GM10266 (cell line): ENCODE measurements at regions not wholly inside any gene's neighbourhood (a gene's known extent, or its start where the extent isn't known, plus 50 kb on each side); places are given as distances from the start of the nearest gene placed in this dataset.

Source experiments
- DNase-seq: peaks from one replicate; pipeline ENCODE4 v3.0.0; 2012; ENCODE audit errors: extremely low spot score
- TF ChIP-seq, protein P1 (sequence below): IDR thresholded peaks from 2 replicates; pipeline ENCODE4 v1.5.1; 2012; ENCODE audit warnings: mild to moderate bottlenecking, low read depth; ENCODE audit not compliant: control insufficient read depth, insufficient read depth; ENCODE audit errors: missing control alignments

DNA sequence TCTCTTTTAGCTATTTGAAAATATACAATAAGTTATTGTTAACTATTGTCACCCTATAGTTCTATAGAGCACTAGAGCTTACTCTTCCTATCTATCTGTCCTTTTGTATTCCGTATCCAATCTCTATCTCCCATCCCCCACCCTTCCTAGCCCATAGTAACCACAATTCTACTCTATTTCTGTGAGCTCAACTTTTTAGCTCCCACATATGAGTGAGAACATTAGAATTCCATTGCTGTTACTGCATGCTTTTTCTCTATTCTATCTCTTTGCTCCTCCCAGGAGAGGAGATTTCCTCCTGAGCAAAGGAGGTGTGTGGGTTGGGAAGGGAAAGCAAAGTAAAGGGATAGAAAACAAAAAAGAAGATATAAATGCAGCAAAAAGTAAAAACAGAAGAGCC lies 105.6 kb upstream of the SLC4A7 start:
- no peak for DNase-seq
- TF ChIP-seq, protein P1, sequence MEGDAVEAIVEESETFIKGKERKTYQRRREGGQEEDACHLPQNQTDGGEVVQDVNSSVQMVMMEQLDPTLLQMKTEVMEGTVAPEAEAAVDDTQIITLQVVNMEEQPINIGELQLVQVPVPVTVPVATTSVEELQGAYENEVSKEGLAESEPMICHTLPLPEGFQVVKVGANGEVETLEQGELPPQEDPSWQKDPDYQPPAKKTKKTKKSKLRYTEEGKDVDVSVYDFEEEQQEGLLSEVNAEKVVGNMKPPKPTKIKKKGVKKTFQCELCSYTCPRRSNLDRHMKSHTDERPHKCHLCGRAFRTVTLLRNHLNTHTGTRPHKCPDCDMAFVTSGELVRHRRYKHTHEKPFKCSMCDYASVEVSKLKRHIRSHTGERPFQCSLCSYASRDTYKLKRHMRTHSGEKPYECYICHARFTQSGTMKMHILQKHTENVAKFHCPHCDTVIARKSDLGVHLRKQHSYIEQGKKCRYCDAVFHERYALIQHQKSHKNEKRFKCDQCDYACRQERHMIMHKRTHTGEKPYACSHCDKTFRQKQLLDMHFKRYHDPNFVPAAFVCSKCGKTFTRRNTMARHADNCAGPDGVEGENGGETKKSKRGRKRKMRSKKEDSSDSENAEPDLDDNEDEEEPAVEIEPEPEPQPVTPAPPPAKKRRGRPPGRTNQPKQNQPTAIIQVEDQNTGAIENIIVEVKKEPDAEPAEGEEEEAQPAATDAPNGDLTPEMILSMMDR, result no peak

DNA sequence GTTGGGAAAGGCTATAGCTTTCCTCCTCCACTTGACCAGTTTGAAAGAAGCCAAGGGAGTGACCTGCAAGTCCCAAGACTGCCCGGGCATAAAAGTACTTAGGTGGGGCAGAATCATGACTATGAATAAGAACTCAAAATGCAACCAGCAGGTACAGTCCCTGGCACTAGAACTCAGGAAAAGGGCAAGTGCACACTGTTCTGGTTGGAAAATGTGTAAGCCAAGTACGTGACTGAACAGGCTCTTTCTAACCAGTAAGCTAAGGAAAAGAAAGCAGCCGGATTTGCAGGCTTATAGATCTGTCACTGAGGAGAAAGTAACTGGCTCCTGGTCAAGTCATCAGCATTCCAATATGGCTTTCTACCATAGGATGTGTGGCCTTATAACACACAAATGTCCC lies 101.2 kb upstream of the SLC4A7 start:
- no peak for DNase-seq

DNA sequence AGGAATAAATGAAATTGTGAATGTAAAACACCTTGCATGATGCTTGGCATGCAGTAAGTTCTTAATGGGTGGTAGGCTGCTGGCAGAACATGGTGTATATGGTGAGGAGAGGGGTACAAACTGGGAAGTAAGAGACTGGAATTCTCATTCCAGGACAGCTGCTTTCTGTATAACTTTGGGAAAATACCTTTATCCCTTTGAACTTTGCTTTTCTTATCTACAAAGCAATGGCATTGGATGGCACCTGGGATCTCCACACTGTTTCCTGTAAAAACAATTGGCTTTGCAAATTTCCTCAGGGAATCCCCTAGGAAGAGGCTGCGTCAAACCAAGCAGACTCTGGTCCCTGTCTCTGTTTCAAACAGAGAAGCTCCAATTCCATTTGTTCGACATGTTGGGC lies 100.7 kb upstream of the SLC4A7 start:
- DNase-seq, result no peak
- TF ChIP-seq, protein P1, result no peak

More for the DNA sequence above, 101.2 kb upstream of the SLC4A7 start:
- TF ChIP-seq, protein P1, result no peak

DNA sequence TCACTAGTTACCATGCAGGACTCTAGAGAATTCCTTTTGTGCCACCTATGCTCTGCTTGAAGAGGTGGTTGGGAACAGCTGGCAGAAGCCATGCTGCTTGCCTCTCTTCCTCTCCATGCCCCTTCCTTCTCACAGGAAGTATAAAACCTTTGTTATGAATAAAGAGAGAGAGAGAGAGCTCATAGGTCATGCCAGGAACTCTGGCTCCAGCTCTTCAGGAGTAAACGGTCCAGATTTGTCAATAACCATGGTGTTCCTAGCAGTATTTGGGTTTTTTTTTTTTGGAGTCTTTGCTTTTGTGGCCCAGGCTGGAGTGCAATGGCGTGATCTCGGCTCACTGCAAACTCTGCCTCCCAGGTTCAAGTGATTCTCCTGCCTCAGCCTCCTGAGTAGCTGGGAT lies 97.7 kb upstream of the SLC4A7 start:
- TF ChIP-seq, protein P1, result no peak
- DNase-seq, result no peak

DNA sequence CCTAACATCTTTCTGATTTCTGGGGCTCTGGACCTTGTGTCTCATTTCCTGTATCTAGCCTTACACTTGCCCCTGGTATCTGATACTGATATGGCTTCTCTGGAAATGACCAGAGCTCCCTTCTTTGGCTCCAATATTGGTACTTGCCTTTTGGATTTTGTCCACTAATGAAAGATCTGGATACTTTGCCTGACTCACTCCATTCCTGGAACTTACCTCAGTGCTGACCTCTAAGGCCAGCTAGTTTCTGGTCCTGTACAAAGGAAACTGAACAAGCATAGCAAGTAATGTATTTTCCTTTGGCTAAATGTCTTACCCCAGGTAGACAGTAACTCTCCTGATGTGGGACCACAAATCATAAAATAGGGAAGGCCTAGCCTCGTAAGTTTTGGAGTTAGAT lies 93.8 kb upstream of the SLC4A7 start:
- TF ChIP-seq, protein P1, result no peak
- DNase-seq, result no peak

DNA sequence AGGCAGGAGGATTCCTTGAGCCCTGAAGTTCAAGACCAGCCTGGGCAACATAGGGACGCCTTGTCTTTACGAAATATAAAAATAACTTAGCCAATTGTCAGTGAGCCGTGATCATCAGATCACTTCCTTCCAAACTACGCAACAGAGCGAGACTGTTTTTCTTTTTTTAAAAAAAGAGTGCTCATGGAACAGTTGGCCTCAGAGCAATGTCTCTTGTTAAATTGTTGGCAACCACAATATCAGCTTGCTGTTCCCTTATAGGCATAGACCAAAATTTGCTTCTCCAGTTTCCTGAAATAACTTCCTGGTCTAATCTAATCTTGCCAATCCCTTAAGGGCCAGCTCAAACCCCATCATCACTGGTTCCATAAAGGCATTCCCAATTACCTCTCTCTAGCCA lies 93.3 kb upstream of the SLC4A7 start:
- TF ChIP-seq, protein P1, result no peak
- no peak for DNase-seq

DNA sequence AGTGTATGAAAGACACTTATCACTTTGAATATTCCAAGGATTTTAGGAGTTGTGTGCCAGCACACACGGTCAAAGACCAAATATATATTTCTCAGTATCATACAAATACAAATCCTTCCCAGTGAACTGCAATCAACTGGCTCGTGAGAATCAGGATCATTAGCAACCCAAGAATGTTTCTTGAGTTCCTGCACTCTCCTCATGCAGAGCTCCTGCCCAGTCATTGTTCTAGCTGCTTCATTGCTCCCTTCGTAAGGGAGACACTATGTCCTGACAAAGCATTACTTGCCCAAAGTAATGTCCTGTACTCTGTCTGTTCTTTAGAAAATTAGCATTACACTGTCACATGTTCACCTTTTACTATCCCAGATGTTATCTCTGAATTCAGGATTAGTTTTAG lies 92.0 kb upstream of the SLC4A7 start:
- TF ChIP-seq, protein P1, result no peak
- DNase-seq, result no peak
